HG03457 (cell line): ENCODE measurements at regions not wholly inside any gene's neighbourhood (a gene's known extent, or its start where the extent isn't known, plus 50 kb on each side); places are given as distances from the start of the nearest gene placed in this dataset.

Source experiments
- ATAC-seq: cut with Tn5 transposase; IDR thresholded peaks from one replicate; pipeline ENCODE4 v1.9.1; 2021; ENCODE audit warnings: moderate number of reproducible peaks; ENCODE audit not compliant: unreplicated experiment

GRCh38 chr10:8227246-8227645 lies 172.8 kb downstream of the GATA3 start:
- no peak for ATAC-seq

- ATAC-seq, result no peak
These were observed 174.7 kb downstream of the GATA3 start for GRCh38 chr10:8229153-8229552.

- no peak for ATAC-seq
These were observed 176.4 kb downstream of the GATA3 start for GRCh38 chr10:8230902-8231301.

- no peak for ATAC-seq
These were observed 178.6 kb downstream of the GATA3 start for GRCh38 chr10:8233049-8233448.

- ATAC-seq, result no peak
These were observed 179.4 kb downstream of the GATA3 start for GRCh38 chr10:8233832-8234259.

- no peak for ATAC-seq
These were observed 181.0 kb downstream of the GATA3 start for GRCh38 chr10:8235253-8236027.

- no peak for ATAC-seq
These were observed 184.5 kb downstream of the GATA3 start for GRCh38 chr10:8238986-8239385.

GRCh38 chr10:8240861-8241260 lies 186.4 kb downstream of the GATA3 start:
- ATAC-seq, result no peak

- ATAC-seq, result no peak
These were observed 187.9 kb downstream of the GATA3 start for GRCh38 chr10:8242295-8242872.

- no peak for ATAC-seq
These were observed 190.8 kb downstream of the GATA3 start for GRCh38 chr10:8245131-8245813.

GRCh38 chr10:8245814-8246142 lies 191.3 kb downstream of the GATA3 start:
- ATAC-seq, result no peak

- no peak for ATAC-seq
These were observed 192.1 kb downstream of the GATA3 start for GRCh38 chr10:8246548-8246947.

- no peak for ATAC-seq
These were observed 192.7 kb downstream of the GATA3 start for GRCh38 chr10:8247191-8247590.

GRCh38 chr10:8248868-8249267 lies 194.4 kb downstream of the GATA3 start:
- ATAC-seq, result no peak

GRCh38 chr10:8254350-8254749 lies 199.9 kb downstream of the GATA3 start:
- no peak for ATAC-seq

- no peak for ATAC-seq
These were observed 200.8 kb downstream of the GATA3 start for GRCh38 chr10:8255301-8255700.

GRCh38 chr10:8260645-8261044 lies 206.2 kb downstream of the GATA3 start:
- ATAC-seq, result no peak

GRCh38 chr10:8262317-8262716 lies 207.8 kb downstream of the GATA3 start:
- ATAC-seq, result no peak

- no peak for ATAC-seq
These were observed 215.5 kb downstream of the GATA3 start for GRCh38 chr10:8269976-8270375.

- no peak for ATAC-seq
These were observed 218.4 kb downstream of the GATA3 start for GRCh38 chr10:8272794-8273425.

GRCh38 chr10:8273749-8274148 lies 219.3 kb downstream of the GATA3 start:
- no peak for ATAC-seq

GRCh38 chr10:8275911-8276310 lies 221.4 kb downstream of the GATA3 start:
- no peak for ATAC-seq
